PC-9 (cell line): ENCODE measurements at regions not wholly inside any gene's neighbourhood (a gene's known extent, or its start where the extent isn't known, plus 50 kb on each side); places are given as distances from the start of the nearest gene placed in this dataset.

Source experiments
- CTCF ChIP-seq: fragments of 200-600 bp; sonication (generic); conservative IDR thresholded peaks from 2 replicates; pipeline ENCODE4 v1.6.1; 2017; ENCODE audit warnings: mixed run types, antibody characterized with exemption, mild to moderate bottlenecking, moderate library complexity
- EZH2 ChIP-seq: fragments of 200-600 bp; sonication (generic); IDR thresholded peaks from 2 replicates; pipeline ENCODE4 v1.8.0; 2017; ENCODE audit warnings: antibody characterized with exemption, low read depth

GRCh38 chr5:84453405-84453804 lies 68.7 kb upstream of the EDIL3 start:
- TF ChIP-seq CTCF (no peak), EZH2 (no peak)
